KMS-11 (cell line): ENCODE measurements at regions not wholly inside any gene's neighbourhood (a gene's known extent, or its start where the extent isn't known, plus 50 kb on each side); places are given as distances from the start of the nearest gene placed in this dataset.

Source experiments
- H2AFZ ChIP-seq: fragments of 200-600 bp; sonication (generic); 2 replicates; pipeline ENCODE4 v1.6.1; 2016; ENCODE audit warnings: antibody characterized with exemption, mixed run types, low read depth
- H3K27ac ChIP-seq: fragments of 200-600 bp; sonication (generic); 2 replicates; pipeline ENCODE4 v1.6.1; 2016; ENCODE audit warnings: mild to moderate bottlenecking, mixed run types
- H3K27me3 ChIP-seq: fragments of 200-600 bp; sonication (generic); 2 replicates; pipeline ENCODE4 v1.6.1; 2017; ENCODE audit warnings: mild to moderate bottlenecking, low read depth, mixed run types, moderate library complexity; ENCODE audit not compliant: insufficient read depth
- H3K36me3 ChIP-seq: fragments of 200-600 bp; sonication (generic); 2 replicates; pipeline ENCODE4 v1.6.1; 2017; ENCODE audit warnings: mild to moderate bottlenecking, mixed run types; ENCODE audit not compliant: insufficient read depth
- H3K4me1 ChIP-seq: fragments of 200-600 bp; sonication (generic); 2 replicates; pipeline ENCODE4 v1.6.1; 2016; ENCODE audit warnings: mild to moderate bottlenecking, low read depth, mixed run types; ENCODE audit not compliant: poor library complexity, severe bottlenecking
- H3K4me2 ChIP-seq: fragments of 200-600 bp; sonication (generic); 2 replicates; pipeline ENCODE4 v1.7.0; 2016; ENCODE audit warnings: mild to moderate bottlenecking, mixed run types
- H3K4me3 ChIP-seq: fragments of 200-600 bp; sonication (generic); IDR thresholded peaks from 2 replicates; pipeline ENCODE4 v1.6.1; 2017; ENCODE audit warnings: low read depth, low read length, mixed read lengths; ENCODE audit not compliant: insufficient read depth
- H3K79me2 ChIP-seq: fragments of 200-600 bp; sonication (generic); 2 replicates; pipeline ENCODE4 v1.6.1; 2016; ENCODE audit warnings: low read depth, mixed run types; ENCODE audit not compliant: insufficient read depth
- H3K9ac ChIP-seq: fragments of 200-600 bp; sonication (generic); 2 replicates; pipeline ENCODE4 v1.6.1; 2016; ENCODE audit warnings: mild to moderate bottlenecking, mixed run types
- H4K20me1 ChIP-seq: fragments of 200-600 bp; sonication (generic); 2 replicates; pipeline ENCODE4 v1.6.1; 2016; ENCODE audit warnings: mild to moderate bottlenecking, mixed run types; ENCODE audit not compliant: insufficient read depth
- TF ChIP-seq, protein P1 (sequence below): fragments of 200-600 bp; sonication (generic); conservative IDR thresholded peaks from 2 replicates; pipeline ENCODE4 v1.6.1; 2017; ENCODE audit warnings: low read depth, mild to moderate bottlenecking, antibody characterized with exemption, low read length, moderate library complexity, mixed read lengths

DNA sequence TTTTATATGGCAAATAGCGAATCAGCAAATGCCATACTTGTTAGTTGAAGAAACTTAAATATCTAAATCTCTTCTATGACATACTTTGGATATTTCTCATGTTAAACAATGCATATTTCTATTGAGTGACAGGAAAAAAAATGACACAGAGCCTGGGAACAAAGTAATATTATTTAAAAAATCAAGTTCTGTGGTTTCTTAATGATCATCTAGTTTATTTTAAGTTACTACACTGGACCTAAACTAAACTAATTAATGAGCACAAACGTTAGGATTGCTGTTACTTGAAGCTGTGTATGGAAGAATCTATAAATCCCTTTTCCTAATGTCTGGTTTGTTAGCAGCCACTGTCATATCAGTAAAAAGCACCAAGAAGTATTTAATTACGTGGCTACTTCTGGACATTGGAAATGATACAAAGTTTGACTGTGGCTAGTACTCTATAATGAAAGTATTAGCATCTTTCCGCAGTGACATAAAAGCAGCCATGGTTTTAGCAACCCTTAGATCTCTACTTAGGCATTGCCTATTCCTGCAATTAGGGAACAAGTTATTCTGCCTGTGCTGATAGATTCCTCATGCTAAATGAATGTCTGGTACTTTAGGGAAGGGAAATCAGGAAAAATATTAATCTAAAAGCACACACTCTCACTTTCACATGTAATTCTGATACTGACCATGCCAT lies 981.7 kb upstream of the B3GALT2 start:
- no peaks in the 10 kb centered on the region for H3K36me3 ChIP-seq
- H3K4me1 ChIP-seq: no peaks in the 10 kb centered on the region
- H3K27ac ChIP-seq: no peak overlapping the region
- no peak overlapping the region for H3K4me2 ChIP-seq
- TF ChIP-seq, protein P1, sequence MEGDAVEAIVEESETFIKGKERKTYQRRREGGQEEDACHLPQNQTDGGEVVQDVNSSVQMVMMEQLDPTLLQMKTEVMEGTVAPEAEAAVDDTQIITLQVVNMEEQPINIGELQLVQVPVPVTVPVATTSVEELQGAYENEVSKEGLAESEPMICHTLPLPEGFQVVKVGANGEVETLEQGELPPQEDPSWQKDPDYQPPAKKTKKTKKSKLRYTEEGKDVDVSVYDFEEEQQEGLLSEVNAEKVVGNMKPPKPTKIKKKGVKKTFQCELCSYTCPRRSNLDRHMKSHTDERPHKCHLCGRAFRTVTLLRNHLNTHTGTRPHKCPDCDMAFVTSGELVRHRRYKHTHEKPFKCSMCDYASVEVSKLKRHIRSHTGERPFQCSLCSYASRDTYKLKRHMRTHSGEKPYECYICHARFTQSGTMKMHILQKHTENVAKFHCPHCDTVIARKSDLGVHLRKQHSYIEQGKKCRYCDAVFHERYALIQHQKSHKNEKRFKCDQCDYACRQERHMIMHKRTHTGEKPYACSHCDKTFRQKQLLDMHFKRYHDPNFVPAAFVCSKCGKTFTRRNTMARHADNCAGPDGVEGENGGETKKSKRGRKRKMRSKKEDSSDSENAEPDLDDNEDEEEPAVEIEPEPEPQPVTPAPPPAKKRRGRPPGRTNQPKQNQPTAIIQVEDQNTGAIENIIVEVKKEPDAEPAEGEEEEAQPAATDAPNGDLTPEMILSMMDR: no peak
- H4K20me1 ChIP-seq: no peaks in the 10 kb centered on the region
- no peak overlapping the region for H2AFZ ChIP-seq
- no peak overlapping the region for H3K4me3 ChIP-seq
- H3K79me2 ChIP-seq: no peaks in the 10 kb centered on the region
- H3K9ac ChIP-seq: no peak overlapping the region
- H3K27me3 ChIP-seq: no peaks in the 10 kb centered on the region

DNA sequence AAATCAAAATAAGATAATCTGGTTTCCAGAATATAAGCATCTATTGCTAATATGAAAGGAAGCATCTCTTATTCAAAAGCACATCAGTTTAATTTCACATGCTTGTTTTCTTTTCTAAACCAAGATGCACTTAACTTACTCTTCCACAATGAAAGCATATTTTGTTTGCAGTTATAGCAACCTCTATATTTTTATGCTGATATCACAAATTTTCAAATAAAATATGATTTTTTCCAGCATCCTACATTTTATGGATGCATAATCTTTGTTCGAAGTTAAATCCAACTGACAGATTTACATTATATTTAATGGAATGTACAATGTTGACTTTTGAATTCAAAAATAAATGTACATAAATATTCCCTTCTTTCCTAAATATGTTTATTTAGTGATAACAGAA lies 978.3 kb upstream of the B3GALT2 start:
- no peaks in the 10 kb centered on the region for H3K4me1 ChIP-seq
- no peak overlapping the region for H3K9ac ChIP-seq
- H3K36me3 ChIP-seq: no peaks in the 10 kb centered on the region
- TF ChIP-seq, protein P1: no peak
- no peaks in the 10 kb centered on the region for H4K20me1 ChIP-seq
- H2AFZ ChIP-seq: no peak overlapping the region
- no peak overlapping the region for H3K27ac ChIP-seq
- H3K4me2 ChIP-seq: no peak overlapping the region
- no peak overlapping the region for H3K4me3 ChIP-seq
- H3K27me3 ChIP-seq: no peaks in the 10 kb centered on the region
- H3K79me2 ChIP-seq: no peaks in the 10 kb centered on the region

DNA sequence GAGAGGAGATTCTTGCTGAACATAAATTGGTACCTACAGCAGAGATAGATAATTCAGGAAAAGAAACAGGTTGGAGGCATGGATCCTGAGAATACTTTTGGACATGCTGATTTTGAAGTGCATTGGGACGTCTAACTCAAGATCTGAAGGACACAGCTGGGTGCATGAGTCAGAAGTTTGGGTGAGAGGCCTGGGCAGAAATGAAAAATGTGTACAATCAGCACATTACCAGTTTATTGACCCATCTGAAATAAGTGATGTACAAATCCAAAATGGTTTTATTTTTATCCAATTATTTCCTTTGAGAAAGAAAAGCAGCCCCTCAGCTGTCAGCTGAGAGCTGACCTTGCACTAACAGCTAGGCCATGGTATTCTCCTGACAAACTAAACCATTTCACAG lies 975.2 kb upstream of the B3GALT2 start:
- Histone ChIP-seq H4K20me1 (no peaks in the 10 kb centered on the region), H3K79me2 (no peaks in the 10 kb centered on the region), H3K9ac (no peak overlapping the region), H3K27ac (no peak overlapping the region), H3K4me1 (no peaks in the 10 kb centered on the region), H2AFZ (no peak overlapping the region), H3K27me3 (no peaks in the 10 kb centered on the region), H3K4me3 (no peak overlapping the region), H3K4me2 (no peak overlapping the region), H3K36me3 (no peaks in the 10 kb centered on the region)
- TF ChIP-seq, protein P1: no peak

DNA sequence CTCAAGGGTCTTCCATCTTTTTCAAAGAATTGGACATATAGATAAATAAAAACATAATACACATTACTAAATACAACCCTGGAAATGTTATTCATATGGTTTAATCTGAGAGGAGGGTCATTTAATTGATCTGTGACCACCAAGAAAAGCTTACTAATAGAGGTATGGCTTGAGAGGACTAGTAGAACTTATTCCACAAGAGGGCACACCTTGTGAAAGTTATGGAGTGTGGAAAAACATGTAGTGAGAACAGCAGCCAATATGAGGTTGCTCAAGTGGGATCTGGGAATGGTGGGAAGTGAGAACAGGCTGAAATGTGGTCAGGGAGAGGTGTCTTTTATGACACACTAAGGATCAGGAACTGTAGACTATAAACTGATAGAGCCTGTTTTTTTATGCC lies 973.5 kb upstream of the B3GALT2 start:
- Histone ChIP-seq H3K4me2 (no peak overlapping the region), H3K79me2 (no peaks in the 10 kb centered on the region), H2AFZ (no peak overlapping the region), H3K27me3 (no peaks in the 10 kb centered on the region), H4K20me1 (no peaks in the 10 kb centered on the region), H3K36me3 (no peaks in the 10 kb centered on the region), H3K4me1 (no peaks in the 10 kb centered on the region), H3K4me3 (no peak overlapping the region), H3K27ac (no peak overlapping the region), H3K9ac (no peak overlapping the region)
- TF ChIP-seq, protein P1: no peak; the same call in 1 of the 2 replicates
